ENCODE measurements at regions not wholly inside any gene's neighbourhood (a gene's known extent, or its start where the extent isn't known, plus 50 kb on each side); places are given as distances from the start of the nearest gene placed in this dataset.

DNA sequence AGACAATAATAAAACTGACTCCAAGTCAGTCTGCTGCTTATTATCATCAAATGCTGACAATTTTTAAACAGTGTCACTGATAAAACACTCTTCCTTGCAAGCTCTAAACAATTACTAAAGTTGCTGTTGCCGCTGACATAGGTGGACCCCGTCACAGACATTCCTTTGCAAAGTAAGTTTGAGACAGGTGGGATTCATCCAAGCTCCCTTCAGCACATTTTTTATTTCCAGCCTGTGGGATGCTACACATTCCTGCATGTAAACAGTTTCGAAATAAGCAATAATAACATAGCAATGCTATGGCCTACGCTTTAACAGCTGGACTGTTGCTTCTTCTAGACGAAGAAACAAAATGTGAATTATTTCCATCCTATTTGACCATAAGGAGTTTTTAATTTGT is 85.4 kb upstream of the HIF1A start:
- Histone ChIP-seq H3K4me1 (ENCODE audit: control insufficient read depth, extremely low read depth, insufficient read depth, low read length) (no peaks in the 10 kb centered on the region), H4K20me1 (ENCODE audit: control insufficient read depth, extremely low read depth, insufficient read depth, low read length) (no peaks in the 10 kb centered on the region), H3K4me3 (ENCODE audit: control insufficient read depth in 2 of 3, extremely low read depth in 1 of 3, insufficient read depth in 2 of 3, low read depth in 1 of 3, low read length in 3 of 3) (no peak overlapping the region), H3K79me2 (ENCODE audit: control insufficient read depth, insufficient read depth, low read length) (no peaks in the 10 kb centered on the region), H3K27ac (ENCODE audit: control insufficient read depth, insufficient read depth, low read length) (no peak overlapping the region), H2AFZ (ENCODE audit: control insufficient read depth, low read length) (no peak overlapping the region), H3K9me3 (ENCODE audit: control insufficient read depth, low read depth, low read length) (no peaks in the 10 kb centered on the region), H3K4me2 (ENCODE audit: control insufficient read depth, extremely low read depth, insufficient read depth, low read depth, low read length) (no peak overlapping the region), H3K9me1 (ENCODE audit: control insufficient read depth, extremely low read depth, insufficient read depth, low read length) (no peaks in the 10 kb centered on the region), H3K27me3 (ENCODE audit: control insufficient read depth, extremely low read depth, insufficient read depth, low read length) (no peaks in the 10 kb centered on the region), H3K36me3 (ENCODE audit: control insufficient read depth in 2 of 2, extremely low read depth in 1 of 2, insufficient read depth in 2 of 2, low read length in 2 of 2) (no peaks in the 10 kb centered on the region), H3K9ac (ENCODE audit: control insufficient read depth, extremely low read depth, insufficient read depth, low read length) (no peak overlapping the region)
- DNase-seq (ENCODE audit: low read depth, low spot score) = no peak
- dilution Hi-C loops (cut with MboI; ENCODE audit: extremely low pct_ligation_motif_present, low sequenced_read_pairs) = no loop called here
- no peak for FAIRE-seq
- TF ChIP-seq EZH2 (IDR thresholded peaks at IDR 0.05; ENCODE audit: low read length) = no peak
- TF ChIP-seq CTCF (optimal IDR thresholded peaks at IDR 0.05 in 1 of 3, IDR thresholded peaks at IDR 0.05 in 1 of 3, conservative IDR thresholded peaks at IDR 0.05 in 1 of 3; ENCODE audit: extremely low read depth in 1 of 3, insufficient read depth in 2 of 3, low read length in 3 of 3) = no peak

DNA sequence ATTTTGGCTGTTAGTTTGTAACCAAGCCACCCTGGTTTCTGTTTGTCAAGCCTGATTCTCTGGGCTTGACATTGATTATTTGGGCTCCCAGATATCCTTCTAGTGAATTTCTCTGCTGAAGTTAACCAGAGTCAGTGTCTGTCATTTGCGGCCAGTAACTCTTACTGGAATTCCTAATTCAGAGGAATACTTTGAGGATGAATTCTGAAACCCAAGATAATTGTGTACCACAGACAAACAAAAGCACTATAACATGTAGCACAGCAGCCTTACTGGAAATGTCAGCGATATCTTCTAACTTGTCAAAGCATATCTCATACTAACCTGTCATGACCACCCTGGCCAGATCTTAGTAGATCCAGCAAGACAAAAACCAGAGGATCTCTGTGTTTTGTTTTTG is 84.4 kb upstream of the HIF1A start:
- H3K36me3 ChIP-seq (ENCODE audit: control insufficient read depth in 2 of 2, extremely low read depth in 1 of 2, insufficient read depth in 2 of 2, low read length in 2 of 2) = no peaks in the 10 kb centered on the region
- no peak overlapping the region for H3K4me3 ChIP-seq (ENCODE audit: control insufficient read depth in 2 of 3, extremely low read depth in 1 of 3, insufficient read depth in 2 of 3, low read depth in 1 of 3, low read length in 3 of 3)
- FAIRE-seq (no peak), DNase-seq (ENCODE audit: low read depth, low spot score) (no peak)
- no peaks in the 10 kb centered on the region for H3K79me2 ChIP-seq (ENCODE audit: control insufficient read depth, insufficient read depth, low read length)
- H3K4me2 ChIP-seq (ENCODE audit: control insufficient read depth, extremely low read depth, insufficient read depth, low read depth, low read length) = no peak overlapping the region
- no peaks in the 10 kb centered on the region for H3K9me3 ChIP-seq (ENCODE audit: control insufficient read depth, low read depth, low read length)
- H3K4me1 ChIP-seq (ENCODE audit: control insufficient read depth, extremely low read depth, insufficient read depth, low read length) = no peaks in the 10 kb centered on the region
- TF ChIP-seq EZH2 (IDR thresholded peaks at IDR 0.05; ENCODE audit: low read length) (no peak), CTCF (optimal IDR thresholded peaks at IDR 0.05 in 1 of 3, IDR thresholded peaks at IDR 0.05 in 1 of 3, conservative IDR thresholded peaks at IDR 0.05 in 1 of 3; ENCODE audit: extremely low read depth in 1 of 3, insufficient read depth in 2 of 3, low read length in 3 of 3) (no peak)
- no peaks in the 10 kb centered on the region for H3K27me3 ChIP-seq (ENCODE audit: control insufficient read depth, extremely low read depth, insufficient read depth, low read length)
- dilution Hi-C loops (cut with MboI; ENCODE audit: extremely low pct_ligation_motif_present, low sequenced_read_pairs) = no loop called here
- H3K9me1 ChIP-seq (ENCODE audit: control insufficient read depth, extremely low read depth, insufficient read depth, low read length) = no peaks in the 10 kb centered on the region
- H3K27ac ChIP-seq (ENCODE audit: control insufficient read depth, insufficient read depth, low read length) = no peak overlapping the region
- no peak overlapping the region for H3K9ac ChIP-seq (ENCODE audit: control insufficient read depth, extremely low read depth, insufficient read depth, low read length)
- H4K20me1 ChIP-seq (ENCODE audit: control insufficient read depth, extremely low read depth, insufficient read depth, low read length) = no peaks in the 10 kb centered on the region
- H2AFZ ChIP-seq (ENCODE audit: control insufficient read depth, low read length) = no peak overlapping the region
